IPS DF 6.9 (cell line): ENCODE measurements at regions not wholly inside any gene's neighbourhood (a gene's known extent, or its start where the extent isn't known, plus 50 kb on each side); places are given as distances from the start of the nearest gene placed in this dataset.

ENCODE experiments used
- DNase-seq: peaks from one replicate; pipeline ENCODE4 v3.0.0-alpha.2; 2013; ENCODE audit warnings: low read depth, low spot score
- H3K27ac ChIP-seq: one replicate; pipeline ENCODE4 v1.5.1; 2013; ENCODE audit warnings: low read length, control low read depth
- H3K27me3 ChIP-seq: 2 replicates; pipeline ENCODE4 v1.6.1; 2013; ENCODE audit warnings: mild to moderate bottlenecking, low read length; ENCODE audit not compliant: control insufficient read depth, insufficient read depth
- H3K36me3 ChIP-seq: 2 replicates; pipeline ENCODE4 v1.6.1; 2013; ENCODE audit warnings: low read length; ENCODE audit not compliant: control insufficient read depth, insufficient read depth
- H3K4me1 ChIP-seq: 2 replicates; pipeline ENCODE4 v1.6.1; 2013; ENCODE audit warnings: low read length; ENCODE audit not compliant: control insufficient read depth, insufficient read depth
- H3K4me3 ChIP-seq: 2 replicates; pipeline ENCODE4 v1.5.1; 2013; ENCODE audit warnings: mild to moderate bottlenecking, low read length
- H3K9me3 ChIP-seq: 2 replicates; pipeline ENCODE4 v1.6.1; 2013; ENCODE audit warnings: low read length, inconsistent platforms; ENCODE audit not compliant: control insufficient read depth, insufficient read depth
- WGBS: extraction: QIAGEN DNeasy Blood & Tissue Kit; methylation state at CpG from one replicate; pipeline ENCODE4 v1.1.7; 2013; ENCODE audit warnings: mixed read lengths, missing lambda C conversion rate; ENCODE audit not compliant: insufficient read length, insufficient coverage; 5-methylcytosine and 5-hydroxymethylcytosine counted together

DNA sequence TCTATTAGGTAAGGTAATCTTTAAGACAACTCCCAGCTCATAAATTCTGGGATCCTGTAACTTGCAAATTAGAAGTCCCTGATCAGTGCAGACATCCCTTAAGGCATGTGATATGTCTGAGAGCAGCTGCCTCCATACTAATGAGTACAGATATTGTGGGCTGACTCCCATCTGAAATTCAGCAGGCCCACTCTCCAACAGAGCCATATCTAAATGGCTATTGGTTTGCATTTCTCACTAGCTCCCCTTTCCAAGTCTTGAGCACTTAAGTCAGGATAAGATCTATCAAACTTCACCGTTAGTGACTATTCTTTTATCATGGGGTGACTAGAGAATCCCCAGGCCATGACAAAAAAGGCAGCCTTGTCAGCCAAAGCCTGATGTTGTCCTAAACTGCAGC lies 785.4 kb downstream of the IPMK start:
- Histone ChIP-seq H3K27ac (no peak overlapping the region), H3K4me3 (no peak overlapping the region)
- WGBS, result no CpG with 5 or more reads among the region's 1 CpG

DNA sequence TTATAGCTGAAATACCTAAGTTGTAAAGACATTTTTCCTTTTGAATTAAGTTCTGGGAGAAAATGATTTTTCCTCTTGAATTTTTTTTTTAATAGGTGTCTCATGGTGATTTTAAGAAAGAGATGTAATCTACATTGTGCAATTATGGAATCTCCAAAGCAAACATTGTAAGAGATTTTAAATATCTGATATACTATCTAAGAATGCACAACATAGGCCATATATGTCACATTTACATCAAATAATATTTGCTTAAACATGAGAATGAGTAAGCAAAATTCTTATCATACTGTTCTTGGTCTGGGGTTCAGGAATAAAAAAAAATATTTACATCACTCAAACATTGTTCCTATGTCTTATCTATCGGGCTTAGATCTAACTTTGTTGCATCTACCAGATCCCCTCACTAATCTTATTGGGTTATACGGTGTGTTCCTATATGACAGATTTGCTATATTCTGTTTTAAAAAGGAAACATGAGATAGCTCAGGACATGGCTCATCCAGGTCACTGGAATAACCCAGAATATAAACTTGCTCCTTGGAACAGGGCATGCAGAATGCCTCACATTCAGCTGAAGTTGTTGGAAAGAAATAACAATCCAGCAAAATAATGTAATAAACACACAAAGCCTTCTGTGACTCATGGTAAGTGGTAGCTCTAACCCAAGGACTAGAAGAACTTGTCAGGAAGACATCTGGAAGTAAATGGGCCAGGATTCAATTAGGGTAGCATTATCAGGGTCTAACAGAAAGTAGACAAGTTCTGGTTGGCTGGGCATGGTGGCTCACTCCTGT lies 794.7 kb downstream of the IPMK start:
- H3K27me3 ChIP-seq, result no peaks in the 10 kb centered on the region
- no peak overlapping the region for H3K27ac ChIP-seq
- no peak overlapping the region for H3K4me3 ChIP-seq
- no peaks in the 10 kb centered on the region for H3K36me3 ChIP-seq
- no peak for DNase-seq
- no peaks in the 10 kb centered on the region for H3K4me1 ChIP-seq
- no peaks in the 10 kb centered on the region for H3K9me3 ChIP-seq
- no CpG with 5 or more reads among the region's 2 CpGs for WGBS

More for the DNA sequence above, 785.4 kb downstream of the IPMK start:
- H3K36me3 ChIP-seq, result no peaks in the 10 kb centered on the region
- DNase-seq, result no peak
- H3K27me3 ChIP-seq, result no peaks in the 10 kb centered on the region
- no peaks in the 10 kb centered on the region for H3K4me1 ChIP-seq
- no peaks in the 10 kb centered on the region for H3K9me3 ChIP-seq

DNA sequence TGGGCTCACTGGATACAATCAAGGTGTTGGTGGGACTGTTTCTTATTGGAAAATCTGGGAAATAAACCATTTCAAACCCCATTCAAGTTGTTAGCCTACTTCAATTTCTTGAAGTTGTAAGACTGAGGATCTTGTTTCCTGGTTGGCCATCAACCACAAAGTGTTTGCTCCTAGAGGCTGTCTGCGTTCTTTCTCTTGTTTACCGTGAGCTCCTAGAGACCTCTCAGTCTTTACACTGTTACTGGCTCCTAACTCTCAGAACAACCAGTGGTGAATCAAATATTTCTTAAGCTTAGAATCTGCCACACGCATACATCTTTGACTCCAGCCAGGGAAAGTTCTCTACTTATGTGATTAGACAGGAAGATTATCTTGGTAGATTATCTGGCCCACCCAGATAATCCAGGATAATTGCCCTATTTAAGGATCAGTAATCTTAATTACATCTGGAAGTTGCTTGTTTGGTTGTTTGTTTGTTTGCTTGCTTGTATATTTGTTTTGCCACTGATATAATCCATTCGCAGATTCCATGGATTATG lies 798.7 kb downstream of the IPMK start:
- Histone ChIP-seq H3K4me3 (no peak overlapping the region), H3K9me3 (no peaks in the 10 kb centered on the region), H3K36me3 (no peaks in the 10 kb centered on the region), H3K4me1 (no peaks in the 10 kb centered on the region), H3K27ac (no peak overlapping the region), H3K27me3 (no peaks in the 10 kb centered on the region)
- no CpG with 5 or more reads among the region's 4 CpGs for WGBS
- no peak for DNase-seq

DNA sequence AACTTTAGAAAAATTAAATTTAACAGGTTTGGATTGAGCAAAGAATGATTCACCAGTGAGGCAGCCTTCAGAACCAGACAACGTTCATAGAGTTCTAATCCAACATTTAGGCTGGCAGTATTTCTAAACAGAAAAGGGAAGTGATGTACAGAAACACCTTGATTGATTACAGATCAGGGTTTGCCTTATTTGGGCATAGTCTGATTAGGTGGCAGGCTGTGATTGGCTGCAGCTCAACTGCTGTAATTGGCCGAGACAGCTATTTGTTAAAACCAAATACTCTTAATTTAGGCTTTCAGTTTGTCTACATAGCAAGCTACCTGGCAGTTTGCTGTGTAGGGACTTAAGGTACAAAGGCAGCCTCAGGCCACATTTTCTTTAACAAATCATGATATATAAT lies 802.5 kb downstream of the IPMK start:
- Histone ChIP-seq H3K36me3 (no peaks in the 10 kb centered on the region), H3K4me3 (no peak overlapping the region), H3K4me1 (no peaks in the 10 kb centered on the region), H3K27me3 (no peaks in the 10 kb centered on the region), H3K27ac (no peak overlapping the region), H3K9me3 (no peaks in the 10 kb centered on the region)
- WGBS, result no CpG with 5 or more reads among the region's 2 CpGs
- DNase-seq, result no peak

DNA sequence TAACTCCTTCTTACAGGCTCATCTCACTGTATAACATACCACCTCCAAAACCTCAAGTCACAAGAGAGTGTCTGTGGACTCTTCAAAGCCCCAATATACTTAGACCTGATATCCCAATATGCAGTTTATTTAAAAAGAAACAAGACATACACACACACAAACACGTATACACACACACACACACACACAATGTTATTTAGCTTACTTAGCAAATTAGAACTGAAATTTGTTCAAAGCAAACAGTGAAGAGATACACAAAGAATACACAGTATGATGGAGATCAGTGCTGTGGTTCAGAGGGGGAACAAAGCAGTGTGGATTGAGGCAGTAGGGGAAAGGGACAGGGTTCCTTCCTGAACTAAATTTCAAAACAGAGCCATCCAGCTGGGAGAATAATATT lies 807.2 kb downstream of the IPMK start:
- no peak overlapping the region for H3K4me3 ChIP-seq
- H3K27ac ChIP-seq, result no peak overlapping the region
- H3K4me1 ChIP-seq, result no peaks in the 10 kb centered on the region
- no peaks in the 10 kb centered on the region for H3K36me3 ChIP-seq
- no peaks in the 10 kb centered on the region for H3K9me3 ChIP-seq
- no peaks in the 10 kb centered on the region for H3K27me3 ChIP-seq
- WGBS, result no CpG with 5 or more reads among the region's 1 CpG
- no peak for DNase-seq

DNA sequence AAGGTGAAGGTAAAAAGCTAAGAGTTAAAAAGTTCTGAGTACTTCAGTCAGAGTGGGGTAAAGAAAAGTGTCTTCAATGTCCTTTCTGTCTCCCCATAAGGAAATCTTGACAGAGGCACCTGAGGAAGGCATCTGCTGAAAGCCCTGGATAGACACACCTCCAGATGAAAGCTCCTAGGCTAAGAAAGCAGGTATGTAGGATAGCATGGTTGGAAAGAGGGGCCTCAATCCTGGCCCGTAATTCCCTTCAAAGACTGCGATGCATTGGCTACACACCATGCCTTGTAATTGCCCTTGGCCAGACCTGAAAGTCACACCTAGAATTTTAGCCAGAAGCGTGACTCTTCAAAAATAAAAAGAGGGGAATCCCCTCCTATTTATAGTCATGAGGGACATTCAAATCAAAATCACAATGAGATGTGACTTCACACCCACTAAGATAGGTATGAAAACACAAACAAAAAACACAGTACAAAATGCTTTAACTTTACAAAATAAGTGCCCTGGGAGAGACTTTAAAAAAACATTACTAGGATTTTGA lies 809.7 kb downstream of the IPMK start:
- no peak for DNase-seq
- H3K27ac ChIP-seq, result no peak overlapping the region
- no CpG with 5 or more reads among the region's 3 CpGs for WGBS

DNA sequence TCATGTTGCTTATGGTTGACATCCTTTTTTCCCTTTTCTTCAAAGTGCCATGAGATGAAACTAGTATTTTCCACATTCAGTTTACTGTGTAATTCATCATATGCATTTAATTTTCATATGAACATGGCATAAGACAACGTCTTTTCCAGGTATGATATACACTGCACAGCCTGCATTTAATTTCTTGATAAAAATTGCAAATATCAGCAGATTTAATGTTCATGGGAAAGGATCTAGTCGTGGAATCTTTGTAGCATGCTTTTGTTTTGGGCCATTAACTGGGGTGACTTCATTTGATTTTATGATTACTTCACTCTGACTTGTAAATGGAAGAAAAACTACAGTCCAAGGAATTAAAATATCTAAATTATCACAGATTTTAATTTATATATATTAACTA lies 837.3 kb downstream of the IPMK start:
- no peak overlapping the region for H3K27ac ChIP-seq
- no peaks in the 10 kb centered on the region for H3K4me1 ChIP-seq
- no peak overlapping the region for H3K4me3 ChIP-seq
- DNase-seq, result no peak
- H3K27me3 ChIP-seq, result no peaks in the 10 kb centered on the region
- WGBS, result no CpG with 5 or more reads among the region's 2 CpGs
- H3K36me3 ChIP-seq, result no peaks in the 10 kb centered on the region
- no peaks in the 10 kb centered on the region for H3K9me3 ChIP-seq

More for the DNA sequence above, 809.7 kb downstream of the IPMK start:
- Histone ChIP-seq H3K4me3 (no peak overlapping the region), H3K27me3 (no peaks in the 10 kb centered on the region), H3K4me1 (no peaks in the 10 kb centered on the region), H3K9me3 (no peaks in the 10 kb centered on the region), H3K36me3 (no peaks in the 10 kb centered on the region)

DNA sequence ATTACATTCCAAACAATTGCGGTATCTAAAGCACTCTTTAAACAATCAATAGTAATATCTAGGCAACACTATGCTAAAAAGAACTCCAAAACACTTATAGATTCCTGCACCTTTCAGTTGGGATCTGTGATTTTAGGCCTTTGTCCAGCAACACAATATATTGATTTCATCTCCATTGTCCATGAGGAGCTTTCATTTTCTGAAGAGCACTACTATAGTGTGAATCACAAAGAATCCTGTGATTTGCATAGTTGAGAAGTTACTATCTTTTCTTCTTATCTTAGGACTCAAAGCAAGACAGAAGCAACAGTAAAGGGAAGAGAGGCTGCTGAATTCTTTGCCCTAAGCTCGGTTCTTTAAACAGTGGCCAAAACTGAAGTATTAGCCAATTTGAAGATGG lies 846.8 kb downstream of the IPMK start:
- DNase-seq, result no peak
- Histone ChIP-seq H3K27me3 (no peaks in the 10 kb centered on the region), H3K36me3 (no peaks in the 10 kb centered on the region), H3K9me3 (no peaks in the 10 kb centered on the region), H3K27ac (no peak overlapping the region), H3K4me1 (no peaks in the 10 kb centered on the region), H3K4me3 (no peak overlapping the region)
- no CpG with 5 or more reads among the region's 2 CpGs for WGBS

DNA sequence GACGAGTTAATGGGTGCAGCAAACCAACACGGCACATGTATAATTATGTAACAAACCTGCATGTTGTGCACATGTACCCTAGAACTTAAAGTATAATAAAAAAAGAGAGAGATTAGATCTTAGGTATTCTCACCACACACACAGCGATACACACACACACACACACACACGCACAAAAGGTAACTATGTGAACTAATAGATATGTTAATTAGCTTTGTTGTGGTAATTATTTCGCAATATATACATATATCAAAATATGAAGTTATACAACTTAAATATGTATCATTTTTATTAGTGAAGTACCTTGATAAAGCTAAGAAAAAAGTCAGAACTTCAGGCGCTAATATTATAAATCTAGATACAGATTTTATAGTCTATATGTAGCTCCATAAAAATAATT lies 849.2 kb downstream of the IPMK start:
- Histone ChIP-seq H3K36me3 (no peaks in the 10 kb centered on the region), H3K4me1 (no peaks in the 10 kb centered on the region), H3K27me3 (no peaks in the 10 kb centered on the region), H3K9me3 (no peaks in the 10 kb centered on the region), H3K4me3 (no peak overlapping the region), H3K27ac (no peak overlapping the region)
- DNase-seq, result no peak
- WGBS, result no CpG with 5 or more reads among the region's 6 CpGs

DNA sequence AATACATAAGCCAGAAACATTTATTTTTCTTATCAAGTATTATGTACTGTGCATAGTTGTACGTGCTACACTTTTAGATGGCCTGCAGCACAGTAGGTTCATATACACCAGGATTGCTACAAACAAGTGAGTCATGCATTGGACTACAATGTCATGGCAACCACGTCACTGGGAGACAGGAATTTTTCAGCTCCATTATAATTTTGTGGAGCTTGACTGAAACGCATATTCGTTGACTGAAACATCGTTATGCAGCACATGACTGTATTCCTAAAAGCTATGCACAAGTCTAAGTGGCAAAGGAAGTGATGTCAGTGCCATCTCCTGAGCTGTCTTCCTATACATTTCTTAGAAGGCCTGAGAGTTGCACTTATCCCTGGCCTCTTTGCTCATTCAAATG lies 871.8 kb downstream of the IPMK start:
- Histone ChIP-seq H3K4me3 (no peak overlapping the region), H3K9me3 (no peaks in the 10 kb centered on the region), H3K4me1 (0 out of 2 replicates have a peak, but pooled peaks cover 2% of the 10 kb centered on the region), H3K27me3 (no peaks in the 10 kb centered on the region), H3K27ac (no peak overlapping the region), H3K36me3 (no peaks in the 10 kb centered on the region)
- no CpG with 5 or more reads among the region's 5 CpGs for WGBS
- DNase-seq, result no peak

DNA sequence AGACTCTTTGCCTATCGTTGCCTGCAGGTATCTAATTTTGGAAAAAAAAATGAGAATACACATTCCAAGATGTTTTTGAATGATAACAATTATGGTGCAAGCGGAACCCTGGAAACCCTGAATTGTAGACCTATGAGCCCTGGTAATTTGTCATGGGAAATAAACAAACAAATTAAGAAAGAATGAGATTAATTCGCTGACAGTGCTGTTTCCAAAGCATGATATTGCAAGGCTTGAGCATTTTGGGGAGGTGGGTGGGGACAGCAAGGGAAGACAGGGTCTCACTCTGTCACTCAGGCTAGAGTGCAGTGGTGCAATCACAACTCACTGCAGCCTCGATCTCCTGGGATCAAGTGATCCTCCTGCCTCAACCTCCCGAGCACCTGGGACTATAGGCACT lies 900.3 kb downstream of the IPMK start:
- H3K36me3 ChIP-seq, result no peaks in the 10 kb centered on the region
- no peak overlapping the region for H3K27ac ChIP-seq
- H3K27me3 ChIP-seq, result no peaks in the 10 kb centered on the region
- no peak for DNase-seq
- WGBS, result no CpG with 5 or more reads among the region's 5 CpGs
- no peaks in the 10 kb centered on the region for H3K9me3 ChIP-seq
- H3K4me3 ChIP-seq, result no peak overlapping the region
- H3K4me1 ChIP-seq, result no peaks in the 10 kb centered on the region
